ENCODE measurements at regions not wholly inside any gene's neighbourhood (a gene's known extent, or its start where the extent isn't known, plus 50 kb on each side); places are given as distances from the start of the nearest gene placed in this dataset.
A peak's percentile ranks its signal among the peaks of the same experiment; 100 is the strongest.
"Not testable (repeated sequence)": the region's sequence is repeated elsewhere in the genome, so short reads cannot be mapped to it uniquely, and the experiment has no call there.

- DNase-seq (ENCODE audit: low spot score), result no peak
- in situ Hi-C loops (cut with HindIII; ENCODE audit: low sequenced_read_pairs), result no loop called here
Measured at GRCh38 chr3:23107221-23107620, 95.9 kb upstream of the UBE2E2 start.

- in situ Hi-C loops (cut with HindIII; ENCODE audit: low sequenced_read_pairs), result no loop called here
- DNase-seq (ENCODE audit: low spot score), result no peak
Measured at GRCh38 chr3:23108451-23109057, 94.6 kb upstream of the UBE2E2 start.

- in situ Hi-C loops (cut with HindIII; ENCODE audit: low sequenced_read_pairs), result no loop called here
Measured at GRCh38 chr3:23111286-23111685, 91.8 kb upstream of the UBE2E2 start.

GRCh38 chr3:23111797-23112196 is 91.3 kb upstream of the UBE2E2 start:
- DNase-seq (ENCODE audit: low spot score), result no peak
- in situ Hi-C loops (cut with HindIII; ENCODE audit: low sequenced_read_pairs), result no loop called here

More at GRCh38 chr3:23111286-23111685, 91.8 kb upstream of the UBE2E2 start:
- no peak for DNase-seq (ENCODE audit: low spot score)

- DNase-seq (ENCODE audit: low spot score), result no peak
- in situ Hi-C loops (cut with HindIII; ENCODE audit: low sequenced_read_pairs), result no loop called here
Measured at GRCh38 chr3:23112491-23112890, 90.6 kb upstream of the UBE2E2 start.

- peak; percentile 10 for DNase-seq (ENCODE audit: low spot score)
Measured at GRCh38 chr3:23113455-23114171, 89.5 kb upstream of the UBE2E2 start.

GRCh38 chr3:23114432-23114831 is 88.7 kb upstream of the UBE2E2 start:
- DNase-seq (ENCODE audit: low spot score), result peak; percentile 69
- in situ Hi-C loops (cut with HindIII; ENCODE audit: low sequenced_read_pairs), result no loop called here

More at GRCh38 chr3:23113455-23114171, 89.5 kb upstream of the UBE2E2 start:
- in situ Hi-C loops (cut with HindIII; ENCODE audit: low sequenced_read_pairs), result no loop called here

GRCh38 chr3:23115171-23115877 is 87.8 kb upstream of the UBE2E2 start:
- in situ Hi-C loops (cut with HindIII; ENCODE audit: low sequenced_read_pairs), result no loop called here
- no peak for DNase-seq (ENCODE audit: low spot score)

- no peak for DNase-seq (ENCODE audit: low spot score)
- in situ Hi-C loops (cut with HindIII; ENCODE audit: low sequenced_read_pairs), result no loop called here
Measured at GRCh38 chr3:23116081-23116837, 86.9 kb upstream of the UBE2E2 start.

- no peak for DNase-seq (ENCODE audit: low spot score)
- in situ Hi-C loops (cut with HindIII; ENCODE audit: low sequenced_read_pairs), result no loop called here
Measured at GRCh38 chr3:23117856-23118255, 85.3 kb upstream of the UBE2E2 start.

- no peak for DNase-seq (ENCODE audit: low spot score)
- in situ Hi-C loops (cut with HindIII; ENCODE audit: low sequenced_read_pairs), result no loop called here
Measured at GRCh38 chr3:23127196-23127595, 75.9 kb upstream of the UBE2E2 start.

GRCh38 chr3:23128655-23129054 is 74.5 kb upstream of the UBE2E2 start:
- no peak for DNase-seq (ENCODE audit: low spot score)

GRCh38 chr3:23129117-23129516 is 74.0 kb upstream of the UBE2E2 start:
- in situ Hi-C loops (cut with HindIII; ENCODE audit: low sequenced_read_pairs), result no loop called here
- DNase-seq (ENCODE audit: low spot score), result no peak

More at GRCh38 chr3:23128655-23129054, 74.5 kb upstream of the UBE2E2 start:
- in situ Hi-C loops (cut with HindIII; ENCODE audit: low sequenced_read_pairs), result no loop called here

GRCh38 chr3:23129817-23130216 is 73.3 kb upstream of the UBE2E2 start:
- in situ Hi-C loops (cut with HindIII; ENCODE audit: low sequenced_read_pairs), result no loop called here
- DNase-seq (ENCODE audit: low spot score), result no peak

- DNase-seq (ENCODE audit: low spot score), result no peak
- in situ Hi-C loops (cut with HindIII; ENCODE audit: low sequenced_read_pairs), result no loop called here
Measured at GRCh38 chr3:23130406-23130805, 72.7 kb upstream of the UBE2E2 start.

- in situ Hi-C loops (cut with HindIII; ENCODE audit: low sequenced_read_pairs), result no loop called here
- DNase-seq (ENCODE audit: low spot score), result no peak
Measured at GRCh38 chr3:23135026-23135785, 67.9 kb upstream of the UBE2E2 start.

- in situ Hi-C loops (cut with HindIII; ENCODE audit: low sequenced_read_pairs), result no loop called here
- no peak for DNase-seq (ENCODE audit: low spot score)
Measured at GRCh38 chr3:23136054-23136453, 67.1 kb upstream of the UBE2E2 start.

- DNase-seq (ENCODE audit: low spot score), result not testable (repeated sequence)
Measured at GRCh38 chr3:23144051-23144450, 59.1 kb upstream of the UBE2E2 start.

GRCh38 chr3:23146163-23146562 is 57.0 kb upstream of the UBE2E2 start:
- DNase-seq (ENCODE audit: low spot score), result no peak
- in situ Hi-C loops (cut with HindIII; ENCODE audit: low sequenced_read_pairs), result no loop called here

More at GRCh38 chr3:23144051-23144450, 59.1 kb upstream of the UBE2E2 start:
- in situ Hi-C loops (cut with HindIII; ENCODE audit: low sequenced_read_pairs), result not testable (repeated sequence)
